NCI-H1436 (cell line): ENCODE measurements at regions not wholly inside any gene's neighbourhood (a gene's known extent, or its start where the extent isn't known, plus 50 kb on each side); places are given as distances from the start of the nearest gene placed in this dataset.
"Not testable (repeated sequence)": the region's sequence is repeated elsewhere in the genome, so short reads cannot be mapped to it uniquely, and the experiment has no call there.

Source experiments
- DNase-seq: peaks from one replicate; lab custom pipeline; 2025; lab: John Stamatoyannopoulos, UW

- no peak for DNase-seq
Measured at GRCh38 chr20:8990770-8991169, 78.1 kb upstream of the PLCB4 start.

GRCh38 chr20:8994045-8994444, 74.8 kb upstream of the PLCB4 start:
- no peak for DNase-seq

GRCh38 chr20:8995761-8996160, 73.1 kb upstream of the PLCB4 start:
- DNase-seq: no peak

- DNase-seq: no peak
Measured at GRCh38 chr20:8996817-8997512, 71.9 kb upstream of the PLCB4 start.

GRCh38 chr20:8997701-8998117, 71.2 kb upstream of the PLCB4 start:
- DNase-seq: peak; percentile 9

DNA sequence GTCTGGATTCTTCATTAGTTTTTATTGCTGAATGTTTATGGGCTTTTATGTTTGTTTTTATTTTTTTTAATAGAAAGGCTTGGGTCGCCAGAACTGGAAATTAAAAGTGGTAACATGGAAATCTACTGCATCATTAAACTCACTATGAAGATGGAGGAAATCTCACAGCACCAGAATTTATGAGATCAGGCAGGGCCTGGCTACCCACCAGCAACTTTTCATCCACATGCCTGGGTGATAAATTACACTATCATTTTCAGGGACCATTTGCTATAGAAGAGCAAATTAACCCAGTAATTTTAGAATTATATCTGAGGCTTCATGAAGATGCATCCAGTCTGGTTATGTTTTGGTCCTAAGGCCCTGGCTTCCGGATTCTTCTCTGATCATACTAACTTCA, 57.8 kb upstream of the PLCB4 start:
- no peak for DNase-seq

DNA sequence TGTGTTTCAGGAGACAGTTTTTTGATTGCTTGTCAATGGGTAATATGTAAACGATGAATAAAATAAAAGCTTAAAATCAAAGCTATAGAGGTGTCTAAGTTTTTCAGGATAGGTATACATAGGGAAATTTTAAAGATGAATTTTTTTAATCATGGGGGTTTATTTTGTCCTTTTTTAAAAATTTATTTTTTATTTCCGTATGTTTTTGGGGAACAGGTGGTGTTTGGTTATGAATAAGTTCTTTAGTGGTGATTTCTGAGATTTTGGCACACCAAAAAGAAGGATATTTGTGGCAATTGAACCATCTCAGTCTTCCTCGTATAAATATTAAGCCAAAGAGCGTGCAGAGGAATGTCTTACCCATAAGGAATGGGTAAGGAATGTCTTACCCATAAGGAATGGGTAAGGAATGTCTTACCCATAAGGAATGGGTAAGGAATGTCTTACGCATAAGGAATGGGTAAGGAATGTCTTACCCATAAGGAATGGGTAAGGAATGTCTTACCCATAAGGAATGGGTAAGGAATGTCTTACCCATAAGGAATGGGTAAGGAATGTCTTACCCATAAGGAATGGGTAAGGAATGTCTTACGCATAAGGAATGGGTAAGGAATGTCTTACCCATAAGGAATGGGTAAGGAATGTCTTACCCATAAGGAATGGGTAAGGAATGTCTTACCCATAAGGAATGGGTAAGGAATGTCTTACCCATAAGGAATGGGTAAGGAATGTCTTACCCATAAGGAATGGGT, 53.5 kb upstream of the PLCB4 start:
- DNase-seq: not testable (repeated sequence)

DNA sequence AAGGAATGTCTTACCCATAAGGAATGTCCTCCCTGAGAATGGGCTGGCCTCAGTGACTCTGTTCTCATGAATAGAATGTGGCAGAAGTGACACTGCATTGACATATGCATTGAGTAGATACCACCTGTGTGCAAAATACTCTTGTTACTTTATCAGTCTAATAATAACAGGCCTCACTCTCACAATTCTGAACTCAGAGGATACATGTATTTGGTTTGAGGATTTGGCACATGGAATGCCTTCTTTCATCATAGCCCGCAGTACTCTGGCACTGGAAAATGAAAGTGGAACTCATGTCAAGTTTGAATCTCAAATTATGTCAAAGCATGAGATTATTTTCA, 52.9 kb upstream of the PLCB4 start:
- DNase-seq: no peak

- no peak for DNase-seq
Measured at GRCh38 chr20:9018346-9018745, 50.5 kb upstream of the PLCB4 start.
